ENCODE measurements at regions not wholly inside any gene's neighbourhood (a gene's known extent, or its start where the extent isn't known, plus 50 kb on each side); places are given as distances from the start of the nearest gene placed in this dataset.

- no peaks in the 10 kb centered on the region for H3K27me3 ChIP-seq (ENCODE audit: control insufficient read depth, insufficient read depth, low read length)
- H3K9me3 ChIP-seq (replicated peaks; ENCODE audit: low read length): no peaks in the 10 kb centered on the region
- H3K9ac ChIP-seq (ENCODE audit: low read depth, low read length): no peak overlapping the region
- H3K36me3 ChIP-seq (ENCODE audit: insufficient read depth, low read length): no peaks in the 10 kb centered on the region
- no peak overlapping the region for H3K4me2 ChIP-seq (ENCODE audit: low read length)
- H3K4me3 ChIP-seq (ENCODE audit: low read length): no peak overlapping the region
- H3K4me1 ChIP-seq (ENCODE audit: control insufficient read depth, insufficient read depth, low read length): peaks cover 9% of the 10 kb centered on the region
Measured at GRCh38 chr6:44645276-44645675, 257.8 kb downstream of the CDC5L start.

- no peaks in the 10 kb centered on the region for H3K27me3 ChIP-seq (ENCODE audit: control insufficient read depth, insufficient read depth, low read length)
- no peak overlapping the region for H3K9ac ChIP-seq (ENCODE audit: low read depth, low read length)
- H3K9me3 ChIP-seq (replicated peaks; ENCODE audit: low read length): no peaks in the 10 kb centered on the region
- H3K4me1 ChIP-seq (ENCODE audit: control insufficient read depth, insufficient read depth, low read length): peaks cover 14% of the 10 kb centered on the region
- H3K4me2 ChIP-seq (ENCODE audit: low read length): no peak overlapping the region
- no peaks in the 10 kb centered on the region for H3K36me3 ChIP-seq (ENCODE audit: insufficient read depth, low read length)
- no peak overlapping the region for H3K4me3 ChIP-seq (ENCODE audit: low read length)
Measured at GRCh38 chr6:44646355-44646754, 258.8 kb downstream of the CDC5L start.

DNA sequence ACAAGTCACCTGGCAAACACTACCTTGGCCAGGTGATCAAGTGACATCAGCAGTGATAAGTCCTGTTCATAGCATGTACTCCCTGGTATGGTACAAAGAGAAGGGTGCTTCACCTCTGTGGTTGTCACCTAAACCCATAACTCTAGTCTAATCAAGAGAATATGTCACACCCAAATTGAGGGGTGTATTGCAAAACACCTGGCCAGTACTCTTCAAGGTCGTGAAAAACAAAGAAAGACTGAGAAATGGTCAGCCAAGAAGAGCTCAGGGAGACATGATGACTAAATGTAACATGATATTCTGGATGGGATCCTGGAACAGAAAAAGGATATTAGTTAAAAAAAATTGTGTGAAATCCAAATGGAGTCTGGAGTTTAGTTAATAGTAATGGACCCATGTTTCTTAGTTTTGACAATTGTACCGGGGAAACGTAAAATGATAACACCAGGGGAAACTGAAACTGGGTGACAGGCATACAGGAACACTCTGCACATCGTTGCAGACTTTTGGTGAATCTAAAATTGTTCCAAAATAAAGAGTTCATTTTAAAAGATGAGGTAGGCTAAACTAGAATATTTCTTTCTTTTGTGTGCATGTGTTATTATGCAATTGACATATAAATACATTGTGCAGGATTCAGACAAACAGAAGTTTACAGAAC is 262.0 kb downstream of the CDC5L start:
- Histone ChIP-seq H3K9ac (ENCODE audit: low read depth, low read length) (no peak overlapping the region), H3K4me3 (ENCODE audit: low read length) (no peak overlapping the region), H3K27me3 (ENCODE audit: control insufficient read depth, insufficient read depth, low read length) (no peaks in the 10 kb centered on the region), H3K9me3 (replicated peaks; ENCODE audit: low read length) (no peaks in the 10 kb centered on the region), H3K36me3 (ENCODE audit: insufficient read depth, low read length) (no peaks in the 10 kb centered on the region), H3K4me1 (ENCODE audit: control insufficient read depth, insufficient read depth, low read length) (peaks cover 26% of the 10 kb centered on the region), H3K4me2 (ENCODE audit: low read length) (peak overlapping the region; percentile 26)

GRCh38 chr6:44650495-44650894 is 263.0 kb downstream of the CDC5L start:
- no peak overlapping the region for H3K9ac ChIP-seq (ENCODE audit: low read depth, low read length)
- no peaks in the 10 kb centered on the region for H3K27me3 ChIP-seq (ENCODE audit: control insufficient read depth, insufficient read depth, low read length)
- H3K36me3 ChIP-seq (ENCODE audit: insufficient read depth, low read length): no peaks in the 10 kb centered on the region
- H3K4me2 ChIP-seq (ENCODE audit: low read length): no peak overlapping the region
- H3K4me3 ChIP-seq (ENCODE audit: low read length): no peak overlapping the region
- H3K4me1 ChIP-seq (ENCODE audit: control insufficient read depth, insufficient read depth, low read length): peaks cover 31% of the 10 kb centered on the region
- H3K9me3 ChIP-seq (replicated peaks; ENCODE audit: low read length): no peaks in the 10 kb centered on the region

GRCh38 chr6:44650947-44651346 is 263.4 kb downstream of the CDC5L start:
- no peaks in the 10 kb centered on the region for H3K9me3 ChIP-seq (replicated peaks; ENCODE audit: low read length)
- H3K4me3 ChIP-seq (ENCODE audit: low read length): no peak overlapping the region
- peaks cover 35% of the 10 kb centered on the region for H3K4me1 ChIP-seq (ENCODE audit: control insufficient read depth, insufficient read depth, low read length)
- H3K36me3 ChIP-seq (ENCODE audit: insufficient read depth, low read length): no peaks in the 10 kb centered on the region
- H3K9ac ChIP-seq (ENCODE audit: low read depth, low read length): no peak overlapping the region
- H3K27me3 ChIP-seq (ENCODE audit: control insufficient read depth, insufficient read depth, low read length): no peaks in the 10 kb centered on the region
- no peak overlapping the region for H3K4me2 ChIP-seq (ENCODE audit: low read length)

- H3K4me3 ChIP-seq (ENCODE audit: low read length): no peak overlapping the region
Measured at GRCh38 chr6:44651604-44652003, 264.1 kb downstream of the CDC5L start.

DNA sequence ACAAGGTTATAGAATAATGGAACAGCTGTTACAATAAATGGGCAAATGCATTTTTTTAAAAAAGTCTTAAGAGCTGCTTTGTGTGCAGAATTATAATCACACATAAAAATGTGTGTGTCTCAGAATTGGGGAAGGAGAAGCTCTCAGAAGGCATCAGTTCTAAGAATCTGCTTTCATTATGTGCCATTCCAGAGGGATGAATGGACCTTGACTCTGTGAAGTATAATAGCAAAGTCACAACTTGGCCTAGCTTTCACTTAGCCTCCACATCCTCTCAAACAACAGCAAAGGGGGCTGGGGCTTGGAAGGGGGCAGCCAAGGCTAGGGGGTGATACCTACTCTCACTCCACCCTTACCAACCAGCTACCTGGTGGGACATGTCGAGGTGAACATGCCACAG is 265.0 kb downstream of the CDC5L start:
- Histone ChIP-seq H3K4me2 (ENCODE audit: low read length) (no peak overlapping the region), H3K27me3 (ENCODE audit: control insufficient read depth, insufficient read depth, low read length) (no peaks in the 10 kb centered on the region), H3K4me1 (ENCODE audit: control insufficient read depth, insufficient read depth, low read length) (peaks cover 35% of the 10 kb centered on the region)

More at GRCh38 chr6:44651604-44652003, 264.1 kb downstream of the CDC5L start:
- Histone ChIP-seq H3K27me3 (ENCODE audit: control insufficient read depth, insufficient read depth, low read length) (no peaks in the 10 kb centered on the region), H3K4me2 (ENCODE audit: low read length) (no peak overlapping the region), H3K9ac (ENCODE audit: low read depth, low read length) (no peak overlapping the region), H3K4me1 (ENCODE audit: control insufficient read depth, insufficient read depth, low read length) (peaks cover 35% of the 10 kb centered on the region), H3K36me3 (ENCODE audit: insufficient read depth, low read length) (no peaks in the 10 kb centered on the region), H3K9me3 (replicated peaks; ENCODE audit: low read length) (no peaks in the 10 kb centered on the region)

DNA sequence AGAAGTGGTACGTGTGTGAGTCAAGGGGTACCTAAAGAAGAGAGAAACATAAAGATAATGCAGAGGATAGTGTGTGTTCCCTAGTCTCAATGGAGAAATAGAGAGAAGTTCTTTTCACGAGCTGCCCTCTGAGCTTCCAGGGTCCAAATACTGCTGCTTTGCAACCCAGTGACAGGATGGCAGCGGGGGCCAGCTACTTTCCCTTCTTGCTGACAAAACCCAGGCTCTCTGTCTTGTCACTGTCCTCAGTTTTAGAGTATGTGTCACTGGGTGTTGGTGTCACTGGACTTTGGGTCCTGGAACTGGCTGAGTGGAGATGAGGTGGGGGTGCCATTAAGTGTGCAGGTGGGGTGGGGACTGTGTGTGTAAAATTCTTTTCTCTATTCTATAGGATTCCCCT is 265.6 kb downstream of the CDC5L start:
- H3K27me3 ChIP-seq (ENCODE audit: control insufficient read depth, insufficient read depth, low read length): no peaks in the 10 kb centered on the region
- H3K9me3 ChIP-seq (replicated peaks; ENCODE audit: low read length): no peaks in the 10 kb centered on the region
- no peak overlapping the region for H3K4me2 ChIP-seq (ENCODE audit: low read length)
- H3K9ac ChIP-seq (ENCODE audit: low read depth, low read length): no peak overlapping the region
- H3K36me3 ChIP-seq (ENCODE audit: insufficient read depth, low read length): no peaks in the 10 kb centered on the region
- peaks cover 35% of the 10 kb centered on the region for H3K4me1 ChIP-seq (ENCODE audit: control insufficient read depth, insufficient read depth, low read length)
- H3K4me3 ChIP-seq (ENCODE audit: low read length): no peak overlapping the region

More for the DNA sequence above, 265.0 kb downstream of the CDC5L start:
- Histone ChIP-seq H3K9ac (ENCODE audit: low read depth, low read length) (no peak overlapping the region), H3K9me3 (replicated peaks; ENCODE audit: low read length) (no peaks in the 10 kb centered on the region), H3K4me3 (ENCODE audit: low read length) (no peak overlapping the region), H3K36me3 (ENCODE audit: insufficient read depth, low read length) (no peaks in the 10 kb centered on the region)

DNA sequence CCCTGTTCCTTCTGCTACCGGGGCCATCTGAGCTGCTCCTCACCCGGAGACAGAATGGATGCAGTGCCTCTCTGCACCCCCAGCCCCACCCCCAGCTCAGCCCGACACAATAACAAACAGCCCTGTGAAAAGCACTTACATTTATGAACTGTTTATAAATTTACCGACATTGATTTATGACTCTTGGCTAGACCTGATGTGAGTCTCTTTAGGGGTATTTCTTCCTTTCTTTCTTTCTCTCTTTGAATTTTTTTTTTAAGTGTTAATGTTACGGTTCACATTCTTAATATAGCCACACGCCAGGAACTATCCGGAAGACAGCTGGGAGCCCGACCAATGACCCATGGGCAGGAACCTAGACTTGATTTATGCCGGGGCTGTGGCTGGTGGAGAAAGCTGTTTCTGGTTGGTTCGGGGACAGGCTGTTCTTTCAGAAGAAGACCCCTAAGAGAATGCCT is 266.3 kb downstream of the CDC5L start:
- H3K4me2 ChIP-seq (ENCODE audit: low read length): peak overlapping the region; percentile 52
- H3K4me1 ChIP-seq (ENCODE audit: control insufficient read depth, insufficient read depth, low read length): peaks cover 35% of the 10 kb centered on the region
- peak overlapping the region; percentile 41 for H3K4me3 ChIP-seq (ENCODE audit: low read length)
- no peaks in the 10 kb centered on the region for H3K9me3 ChIP-seq (replicated peaks; ENCODE audit: low read length)
- no peaks in the 10 kb centered on the region for H3K36me3 ChIP-seq (ENCODE audit: insufficient read depth, low read length)
- H3K27me3 ChIP-seq (ENCODE audit: control insufficient read depth, insufficient read depth, low read length): no peaks in the 10 kb centered on the region
- peak overlapping the region; percentile 25 for H3K9ac ChIP-seq (ENCODE audit: low read depth, low read length)

GRCh38 chr6:44655412-44656342 is 268.2 kb downstream of the CDC5L start:
- Histone ChIP-seq H3K4me2 (ENCODE audit: low read length) (peak overlapping the region; percentile 53), H3K4me1 (ENCODE audit: control insufficient read depth, insufficient read depth, low read length) (peaks cover 33% of the 10 kb centered on the region), H3K4me3 (ENCODE audit: low read length) (no peak overlapping the region), H3K36me3 (ENCODE audit: insufficient read depth, low read length) (no peaks in the 10 kb centered on the region), H3K9me3 (replicated peaks; ENCODE audit: low read length) (no peaks in the 10 kb centered on the region), H3K27me3 (ENCODE audit: control insufficient read depth, insufficient read depth, low read length) (no peaks in the 10 kb centered on the region), H3K9ac (ENCODE audit: low read depth, low read length) (peak overlapping the region; percentile 37)

DNA sequence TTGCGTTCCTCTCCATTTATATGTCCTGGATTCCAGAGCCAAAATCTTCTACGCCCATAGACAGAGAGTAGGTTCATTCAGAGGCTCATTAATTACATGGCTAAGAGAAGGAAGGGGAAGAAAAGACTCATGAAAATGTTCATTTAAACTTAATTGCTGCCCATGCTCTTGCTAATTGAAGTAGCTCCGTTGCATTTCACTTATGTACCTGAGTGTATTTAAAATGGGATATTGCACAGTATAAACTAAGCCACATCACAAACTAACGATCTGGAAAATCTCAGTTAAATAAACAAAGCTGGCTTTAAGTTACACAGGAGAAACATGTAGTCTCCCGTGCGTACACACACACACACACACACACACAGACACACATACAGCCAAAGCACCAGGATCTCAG is 269.2 kb downstream of the CDC5L start:
- H3K9me3 ChIP-seq (replicated peaks; ENCODE audit: low read length): no peaks in the 10 kb centered on the region
- H3K27me3 ChIP-seq (ENCODE audit: control insufficient read depth, insufficient read depth, low read length): no peaks in the 10 kb centered on the region
- H3K4me2 ChIP-seq (ENCODE audit: low read length): no peak overlapping the region
- no peaks in the 10 kb centered on the region for H3K36me3 ChIP-seq (ENCODE audit: insufficient read depth, low read length)
- peaks cover 39% of the 10 kb centered on the region for H3K4me1 ChIP-seq (ENCODE audit: control insufficient read depth, insufficient read depth, low read length)
- no peak overlapping the region for H3K4me3 ChIP-seq (ENCODE audit: low read length)
- H3K9ac ChIP-seq (ENCODE audit: low read depth, low read length): no peak overlapping the region
